H1 (cell line): ENCODE measurements at regions not wholly inside any gene's neighbourhood (a gene's known extent, or its start where the extent isn't known, plus 50 kb on each side); places are given as distances from the start of the nearest gene placed in this dataset.

Experiments used
- CHD1 ChIP-seq: IDR thresholded peaks from 2 replicates; pipeline ENCODE4 v1.6.1; 2012; ENCODE audit warnings: low read depth, low read length, improper control_type of control experiment
- CHD7 ChIP-seq: fragments of 300-600 bp; sonication (generic); IDR thresholded peaks from 2 replicates; pipeline ENCODE4 v1.7.1; 2012; ENCODE audit warnings: low read length, moderate library complexity, mild to moderate bottlenecking, inconsistent platforms; ENCODE audit not compliant: insufficient replicate concordance
- GTF2F1 ChIP-seq: IDR thresholded peaks from 2 replicates; pipeline ENCODE4 v1.6.1; 2012; ENCODE audit warnings: low read depth, low read length, improper control_type of control experiment, borderline replicate concordance
- POU5F1 ChIP-seq: IDR thresholded peaks from 2 replicates; pipeline ENCODE4 v1.6.1; 2011; ENCODE audit warnings: low read depth, mild to moderate bottlenecking, low read length, moderate library complexity

- no peak for TF ChIP-seq CHD7
- TF ChIP-seq GTF2F1: no peak
- TF ChIP-seq POU5F1: no peak
- no peak for TF ChIP-seq CHD1
Measured at GRCh38 chr2:148567716-148568115, 76.8 kb upstream of the EPC2 start (continued).
